ENCODE measurements at regions not wholly inside any gene's neighbourhood (a gene's known extent, or its start where the extent isn't known, plus 50 kb on each side); places are given as distances from the start of the nearest gene placed in this dataset.

DNA sequence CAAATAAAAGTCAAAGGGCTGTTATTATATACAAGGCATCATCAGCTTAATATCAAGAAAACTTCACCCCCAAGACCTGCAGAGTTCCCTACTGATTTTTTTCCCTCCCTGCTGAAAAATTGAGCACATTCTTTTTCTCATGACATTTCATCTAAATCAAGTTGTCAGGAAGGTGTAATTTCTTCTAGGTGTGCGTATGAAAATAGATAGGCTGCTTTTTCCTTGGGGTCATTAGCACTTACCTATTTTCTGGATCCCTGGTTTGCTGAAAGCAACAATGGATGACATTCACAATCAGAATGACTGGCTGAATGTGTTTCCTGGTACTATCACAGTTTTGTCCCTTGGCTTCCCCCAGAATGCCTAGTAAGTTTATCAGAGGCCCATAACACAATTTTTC lies 225.0 kb upstream of the KIRREL3 start:
- TF ChIP-seq, protein P1, sequence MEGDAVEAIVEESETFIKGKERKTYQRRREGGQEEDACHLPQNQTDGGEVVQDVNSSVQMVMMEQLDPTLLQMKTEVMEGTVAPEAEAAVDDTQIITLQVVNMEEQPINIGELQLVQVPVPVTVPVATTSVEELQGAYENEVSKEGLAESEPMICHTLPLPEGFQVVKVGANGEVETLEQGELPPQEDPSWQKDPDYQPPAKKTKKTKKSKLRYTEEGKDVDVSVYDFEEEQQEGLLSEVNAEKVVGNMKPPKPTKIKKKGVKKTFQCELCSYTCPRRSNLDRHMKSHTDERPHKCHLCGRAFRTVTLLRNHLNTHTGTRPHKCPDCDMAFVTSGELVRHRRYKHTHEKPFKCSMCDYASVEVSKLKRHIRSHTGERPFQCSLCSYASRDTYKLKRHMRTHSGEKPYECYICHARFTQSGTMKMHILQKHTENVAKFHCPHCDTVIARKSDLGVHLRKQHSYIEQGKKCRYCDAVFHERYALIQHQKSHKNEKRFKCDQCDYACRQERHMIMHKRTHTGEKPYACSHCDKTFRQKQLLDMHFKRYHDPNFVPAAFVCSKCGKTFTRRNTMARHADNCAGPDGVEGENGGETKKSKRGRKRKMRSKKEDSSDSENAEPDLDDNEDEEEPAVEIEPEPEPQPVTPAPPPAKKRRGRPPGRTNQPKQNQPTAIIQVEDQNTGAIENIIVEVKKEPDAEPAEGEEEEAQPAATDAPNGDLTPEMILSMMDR (conservative IDR thresholded peaks at IDR 0.05; ENCODE audit: low read depth in 2 of 2) = no peak
- no peak for TF ChIP-seq POLR2AphosphoS5 (IDR thresholded peaks at IDR 0.05; ENCODE audit: low read depth)
- TF ChIP-seq, protein P2, sequence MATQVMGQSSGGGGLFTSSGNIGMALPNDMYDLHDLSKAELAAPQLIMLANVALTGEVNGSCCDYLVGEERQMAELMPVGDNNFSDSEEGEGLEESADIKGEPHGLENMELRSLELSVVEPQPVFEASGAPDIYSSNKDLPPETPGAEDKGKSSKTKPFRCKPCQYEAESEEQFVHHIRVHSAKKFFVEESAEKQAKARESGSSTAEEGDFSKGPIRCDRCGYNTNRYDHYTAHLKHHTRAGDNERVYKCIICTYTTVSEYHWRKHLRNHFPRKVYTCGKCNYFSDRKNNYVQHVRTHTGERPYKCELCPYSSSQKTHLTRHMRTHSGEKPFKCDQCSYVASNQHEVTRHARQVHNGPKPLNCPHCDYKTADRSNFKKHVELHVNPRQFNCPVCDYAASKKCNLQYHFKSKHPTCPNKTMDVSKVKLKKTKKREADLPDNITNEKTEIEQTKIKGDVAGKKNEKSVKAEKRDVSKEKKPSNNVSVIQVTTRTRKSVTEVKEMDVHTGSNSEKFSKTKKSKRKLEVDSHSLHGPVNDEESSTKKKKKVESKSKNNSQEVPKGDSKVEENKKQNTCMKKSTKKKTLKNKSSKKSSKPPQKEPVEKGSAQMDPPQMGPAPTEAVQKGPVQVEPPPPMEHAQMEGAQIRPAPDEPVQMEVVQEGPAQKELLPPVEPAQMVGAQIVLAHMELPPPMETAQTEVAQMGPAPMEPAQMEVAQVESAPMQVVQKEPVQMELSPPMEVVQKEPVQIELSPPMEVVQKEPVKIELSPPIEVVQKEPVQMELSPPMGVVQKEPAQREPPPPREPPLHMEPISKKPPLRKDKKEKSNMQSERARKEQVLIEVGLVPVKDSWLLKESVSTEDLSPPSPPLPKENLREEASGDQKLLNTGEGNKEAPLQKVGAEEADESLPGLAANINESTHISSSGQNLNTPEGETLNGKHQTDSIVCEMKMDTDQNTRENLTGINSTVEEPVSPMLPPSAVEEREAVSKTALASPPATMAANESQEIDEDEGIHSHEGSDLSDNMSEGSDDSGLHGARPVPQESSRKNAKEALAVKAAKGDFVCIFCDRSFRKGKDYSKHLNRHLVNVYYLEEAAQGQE (IDR thresholded peaks at IDR 0.05; ENCODE audit: unreplicated experiment) = no peak
- no peak for TF ChIP-seq EZH2 (IDR thresholded peaks at IDR 0.05; ENCODE audit: low read depth, unreplicated experiment)
- TF ChIP-seq CREB1 (CRISPR knock-in tag; IDR thresholded peaks at IDR 0.05; ENCODE audit: low read depth) = no peak
- TF ChIP-seq JUNB (IDR thresholded peaks at IDR 0.05; ENCODE audit: unreplicated experiment) = no peak
- no peak for TF ChIP-seq STAT1 (IDR thresholded peaks at IDR 0.05; ENCODE audit: unreplicated experiment)

All from GM23338 (cell line).